Loucy (cell line): ENCODE measurements at regions not wholly inside any gene's neighbourhood (a gene's known extent, or its start where the extent isn't known, plus 50 kb on each side); places are given as distances from the start of the nearest gene placed in this dataset.

Source experiments
- CTCF ChIP-seq: fragments of 200-600 bp; sonication (generic); conservative IDR thresholded peaks from 2 replicates; pipeline ENCODE4 v1.5.1; 2014; ENCODE audit warnings: mild to moderate bottlenecking, antibody characterized with exemption, low read length
- EZH2phosphoT487 ChIP-seq: fragments of 200-600 bp; IDR thresholded peaks from 2 replicates; pipeline ENCODE4 v1.6.1; 2018; ENCODE audit warnings: antibody characterized with exemption, mild to moderate bottlenecking, moderate library complexity, borderline replicate concordance

DNA sequence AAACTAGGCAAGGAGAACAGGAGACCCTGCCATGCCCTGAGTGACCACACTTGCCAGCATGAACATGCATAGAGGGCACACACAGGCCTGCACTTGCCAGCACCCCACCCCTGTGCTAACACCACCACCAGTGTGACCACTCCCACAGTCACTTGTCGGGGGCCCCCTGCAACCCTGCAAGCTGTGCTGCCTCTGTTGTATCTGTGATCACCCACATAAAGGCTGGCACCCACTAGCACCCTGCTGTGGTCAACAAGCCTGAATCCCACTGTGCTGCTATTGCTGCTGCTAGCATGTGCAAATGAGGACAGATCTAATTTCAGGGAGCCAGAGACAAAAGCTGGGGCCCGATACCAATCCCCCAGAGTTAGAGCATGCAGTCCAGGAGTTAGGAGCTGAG, 217.7 kb downstream of the GIPC2 start:
- no peak for TF ChIP-seq CTCF
- no peak for TF ChIP-seq EZH2phosphoT487
